CD4-positive, alpha-beta T cell treated with Interleukin-12 subunit alpha and Interleukin-12 subunit beta, for 1 hour (primary cell): ENCODE measurements at regions not wholly inside any gene's neighbourhood (a gene's known extent, or its start where the extent isn't known, plus 50 kb on each side); places are given as distances from the start of the nearest gene placed in this dataset.

Experiments
- DNase-seq: peaks from one replicate; pipeline ENCODE4 v3.0.0-alpha.2; 2020

GRCh38 chr5:167802755-167803431 lies 488.6 kb upstream of the WWC1 start:
- no peak for DNase-seq

DNA sequence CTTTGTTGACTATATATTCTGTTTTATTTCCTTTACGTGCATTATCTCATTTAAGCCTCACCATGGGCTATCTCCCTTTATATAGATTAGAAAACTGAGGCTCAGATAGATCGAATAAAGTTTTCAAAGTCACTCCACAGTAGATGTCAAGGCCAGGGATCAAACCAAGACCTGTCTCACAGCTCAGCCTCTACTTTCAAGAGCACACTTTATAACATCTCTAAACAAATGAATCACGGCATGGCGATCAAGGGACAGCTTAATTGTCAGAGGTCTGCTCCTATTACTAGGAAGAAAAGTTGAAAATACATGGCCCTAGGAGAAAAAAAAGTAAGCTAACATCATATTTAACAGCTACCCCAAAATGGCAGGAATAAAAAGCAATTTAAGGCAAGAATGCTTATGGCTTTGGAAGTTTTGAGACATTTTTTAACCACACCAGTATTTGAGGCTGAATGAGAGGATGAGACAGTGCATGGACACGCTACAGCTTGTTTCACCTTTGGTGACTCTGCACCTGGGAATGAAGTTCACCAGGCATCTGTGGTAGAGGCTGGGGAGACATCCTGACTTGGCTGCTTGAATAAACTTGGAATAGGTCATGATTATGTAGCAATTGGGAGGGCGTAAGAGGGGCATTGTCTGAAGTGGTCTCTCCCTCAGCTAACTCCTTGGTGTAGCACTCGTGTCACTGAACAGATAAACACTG lies 486.8 kb upstream of the WWC1 start:
- DNase-seq, result no peak

GRCh38 chr5:167810573-167810972 lies 480.9 kb upstream of the WWC1 start:
- DNase-seq, result no peak

DNA sequence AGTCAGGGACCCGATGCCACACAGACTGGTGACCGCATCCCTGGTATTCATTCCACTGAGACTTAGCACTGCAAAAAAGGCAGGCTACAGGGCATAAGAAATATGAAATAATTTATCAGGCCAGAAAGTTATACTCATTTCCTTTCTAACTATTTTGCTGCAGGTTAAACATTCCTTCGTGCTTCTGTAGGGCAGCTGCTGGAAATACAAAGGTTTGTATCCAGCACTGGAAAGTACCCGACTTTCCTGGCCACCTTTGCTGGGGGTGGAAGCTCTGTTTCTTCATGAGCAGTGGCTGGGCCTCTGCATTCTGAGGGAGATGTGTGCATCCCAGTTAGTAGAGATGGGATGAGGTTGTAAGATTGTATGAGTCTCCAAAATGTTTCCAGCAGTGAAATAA lies 478.6 kb upstream of the WWC1 start:
- no peak for DNase-seq

DNA sequence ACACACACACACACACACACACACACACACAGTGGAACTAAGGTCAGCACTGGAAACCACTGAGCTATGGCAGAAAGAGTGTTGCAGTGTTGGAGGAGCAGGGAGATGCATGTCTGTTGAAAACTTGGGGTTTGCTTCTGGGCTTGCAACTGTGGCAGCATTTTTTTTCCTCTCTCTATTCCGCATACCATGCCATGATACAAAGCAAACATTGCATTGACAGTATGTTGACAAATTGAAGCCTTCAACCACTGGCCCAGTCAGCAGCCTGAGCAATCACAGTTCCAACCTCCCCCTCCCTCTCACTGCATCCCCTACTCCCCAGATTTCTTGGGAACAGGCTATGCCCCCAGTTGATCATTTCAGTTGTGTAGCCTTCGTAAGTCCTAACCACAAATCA lies 478.1 kb upstream of the WWC1 start:
- DNase-seq, result no peak

DNA sequence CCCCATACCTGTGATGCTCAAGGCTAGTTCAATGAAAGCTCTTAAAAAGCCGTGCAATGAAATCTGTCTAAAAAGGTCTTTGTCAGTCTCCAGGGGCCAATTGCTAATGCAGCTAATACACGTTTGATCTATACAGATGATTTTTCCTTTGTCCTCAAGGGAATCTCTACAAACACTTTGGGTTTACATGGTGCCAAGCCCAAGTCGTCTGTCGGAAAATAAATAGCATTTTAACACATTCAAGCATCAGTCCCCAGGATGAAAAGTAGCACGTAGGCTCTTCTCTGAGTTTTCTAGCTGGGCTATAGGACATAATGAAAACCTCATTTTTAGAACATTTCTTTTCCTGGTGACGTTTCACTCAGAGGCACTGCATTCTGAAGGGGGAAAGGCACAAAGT lies 477.4 kb upstream of the WWC1 start:
- no peak for DNase-seq

DNA sequence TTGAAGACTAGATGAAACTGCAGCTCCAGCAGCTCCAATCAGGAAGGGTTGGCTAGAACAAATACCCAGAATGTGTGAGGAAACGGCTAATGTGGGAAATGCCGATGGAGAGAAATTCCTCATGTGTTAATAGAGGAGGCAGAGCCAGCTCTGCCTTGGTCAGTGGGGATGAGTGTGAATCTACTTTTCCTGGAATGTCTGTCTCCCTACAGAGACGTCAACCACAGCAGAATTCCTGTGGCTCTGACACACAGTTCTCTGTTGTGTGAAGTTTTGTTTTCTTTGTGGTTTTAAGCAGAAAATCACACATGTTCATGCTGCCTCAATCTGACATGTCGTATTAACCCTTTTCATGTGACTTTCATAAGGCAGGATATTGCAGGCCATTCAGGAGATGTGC lies 476.6 kb upstream of the WWC1 start:
- no peak for DNase-seq

- DNase-seq, result no peak
These were observed 475.1 kb upstream of the WWC1 start for GRCh38 chr5:167816354-167816753.

GRCh38 chr5:167816864-167817263 lies 474.6 kb upstream of the WWC1 start:
- no peak for DNase-seq

- DNase-seq, result no peak
These were observed 472.0 kb upstream of the WWC1 start for GRCh38 chr5:167819406-167819805.

- no peak for DNase-seq
These were observed 471.1 kb upstream of the WWC1 start for GRCh38 chr5:167820101-167820990.

DNA sequence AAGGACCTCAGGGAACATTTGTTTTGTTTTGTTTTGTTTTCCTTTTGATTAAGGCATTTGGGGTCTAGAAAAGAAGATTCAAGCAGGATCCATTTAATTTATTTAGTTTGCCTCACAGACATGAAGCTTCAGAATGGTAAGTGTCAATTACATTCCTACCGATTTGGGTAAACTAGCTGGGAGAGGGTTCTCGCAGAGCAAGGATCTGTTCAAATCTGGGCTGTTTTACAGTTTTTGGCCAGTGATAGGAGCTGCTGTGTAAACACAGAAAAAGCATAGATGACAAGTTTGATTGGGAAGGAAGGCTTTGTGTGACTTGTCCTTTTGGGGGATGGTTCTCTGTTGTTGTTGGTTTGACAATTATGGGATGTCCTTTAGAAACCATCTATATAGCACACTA lies 470.3 kb upstream of the WWC1 start:
- DNase-seq, result no peak

- no peak for DNase-seq
These were observed 469.8 kb upstream of the WWC1 start for GRCh38 chr5:167821669-167822068.

DNA sequence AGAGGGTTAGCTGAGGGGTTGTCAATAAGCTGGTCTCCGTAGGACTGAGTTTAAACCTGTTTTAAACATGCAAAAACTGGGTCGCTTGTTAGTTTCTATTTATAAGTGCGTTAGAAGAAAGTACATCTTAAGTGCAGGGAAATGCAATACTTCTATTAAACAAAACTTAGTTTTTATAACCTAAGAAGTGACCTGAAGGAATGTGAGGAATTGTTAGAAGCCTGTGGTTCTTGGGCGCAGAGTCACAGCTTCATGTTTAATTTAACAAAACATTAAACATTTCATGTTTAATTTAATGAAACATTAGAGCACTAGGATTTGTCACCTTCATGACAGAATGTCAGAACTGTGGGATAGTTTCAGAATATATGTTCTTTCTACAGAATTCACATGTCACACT lies 469.2 kb upstream of the WWC1 start:
- no peak for DNase-seq

- DNase-seq, result no peak
These were observed 468.0 kb upstream of the WWC1 start for GRCh38 chr5:167823405-167823804.

- no peak for DNase-seq
These were observed 463.7 kb upstream of the WWC1 start for GRCh38 chr5:167827766-167828165.

GRCh38 chr5:167831754-167832504 lies 459.5 kb upstream of the WWC1 start:
- no peak for DNase-seq

DNA sequence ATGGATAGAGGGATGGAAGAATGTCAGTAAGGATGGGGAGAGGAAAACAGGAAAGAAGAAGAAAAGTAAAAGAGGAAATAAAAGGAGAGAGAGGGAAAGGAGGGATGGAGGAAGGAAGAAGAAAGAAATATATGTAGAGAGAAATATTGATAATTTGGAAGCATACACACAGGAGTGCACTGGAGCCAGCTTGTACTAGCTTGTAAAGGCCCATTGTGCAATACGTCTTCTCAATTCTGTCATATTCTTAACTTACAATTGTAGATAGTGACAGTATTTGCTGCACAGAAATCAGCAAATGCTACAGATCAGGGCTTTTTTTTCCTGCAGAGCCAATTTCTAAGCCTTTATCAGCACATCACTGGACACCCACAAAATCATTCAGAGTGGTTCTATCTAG lies 458.8 kb upstream of the WWC1 start:
- DNase-seq, result no peak

DNA sequence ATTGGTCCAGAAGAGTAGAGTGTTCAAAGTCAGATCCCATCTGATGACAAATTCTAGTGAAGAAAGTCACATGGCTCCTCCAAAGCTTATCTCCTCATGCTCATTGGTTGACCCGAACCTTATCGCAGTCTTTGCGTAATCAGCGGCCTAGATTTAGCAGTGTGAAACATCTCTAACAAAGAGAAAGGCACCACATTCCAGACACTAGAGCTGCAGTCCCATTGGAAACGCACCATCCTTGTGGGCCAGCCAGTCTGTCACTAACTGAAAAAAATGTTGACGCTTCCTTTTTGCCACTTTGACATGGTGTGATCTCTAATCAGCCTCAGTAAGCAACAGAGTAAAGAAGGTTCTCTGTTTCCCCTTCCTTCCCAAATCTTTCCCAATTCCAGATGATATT lies 458.0 kb upstream of the WWC1 start:
- DNase-seq, result no peak

- no peak for DNase-seq
These were observed 456.3 kb upstream of the WWC1 start for GRCh38 chr5:167835146-167835545.

GRCh38 chr5:167837127-167837526 lies 454.3 kb upstream of the WWC1 start:
- DNase-seq, result no peak

DNA sequence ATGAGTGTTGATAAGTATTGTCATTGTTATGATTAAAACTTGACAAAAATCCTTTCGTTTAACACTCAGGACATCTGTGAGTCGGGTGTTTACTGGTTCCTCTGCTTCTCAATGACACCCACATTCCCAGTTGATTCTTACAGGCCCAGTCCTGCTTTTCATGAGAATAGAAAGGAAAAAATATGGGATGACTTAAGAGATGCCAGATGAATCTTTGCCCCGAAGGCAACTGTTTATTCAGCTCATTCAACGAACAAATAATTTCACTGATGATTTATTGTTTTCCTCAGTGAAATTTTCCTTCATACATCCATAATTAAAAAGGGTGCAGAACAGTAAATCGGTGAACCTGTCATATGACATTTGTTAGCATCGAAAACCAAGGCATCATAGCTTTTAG lies 452.4 kb upstream of the WWC1 start:
- DNase-seq, result no peak

GRCh38 chr5:167840527-167841130 lies 450.8 kb upstream of the WWC1 start:
- no peak for DNase-seq
